GM10266 (cell line): ENCODE measurements at regions not wholly inside any gene's neighbourhood (a gene's known extent, or its start where the extent isn't known, plus 50 kb on each side); places are given as distances from the start of the nearest gene placed in this dataset.

Experiments
- DNase-seq: peaks from one replicate; pipeline ENCODE4 v3.0.0; 2012; ENCODE audit errors: extremely low spot score
- CTCF ChIP-seq: IDR thresholded peaks from 2 replicates; pipeline ENCODE4 v1.5.1; 2012; ENCODE audit warnings: mild to moderate bottlenecking, low read depth; ENCODE audit not compliant: control insufficient read depth, insufficient read depth; ENCODE audit errors: missing control alignments

- no peak for DNase-seq
- no peak for TF ChIP-seq CTCF
Measured at GRCh38 chr21:16956824-16957223, 556.0 kb upstream of the CXADR start.

DNA sequence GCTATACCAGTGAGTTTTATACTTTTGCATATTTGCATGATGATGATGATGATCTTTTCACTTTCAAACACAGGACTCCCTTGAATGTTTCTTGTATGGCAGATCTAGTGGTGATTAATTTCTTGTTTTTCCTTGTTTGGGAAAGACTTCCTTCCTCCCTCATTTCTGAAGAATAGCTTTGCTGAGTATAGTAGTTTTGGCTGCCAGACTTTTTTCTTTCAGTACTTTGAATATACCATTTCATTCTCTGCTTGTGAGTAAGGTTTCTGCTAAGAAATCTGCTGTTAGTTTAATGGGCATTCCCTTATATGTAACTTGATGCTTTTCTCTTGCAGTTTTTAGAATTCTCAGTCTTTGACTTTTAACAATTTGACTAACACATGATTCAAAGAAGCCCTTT, 547.4 kb upstream of the CXADR start:
- no peak for DNase-seq
- TF ChIP-seq CTCF = no peak

DNA sequence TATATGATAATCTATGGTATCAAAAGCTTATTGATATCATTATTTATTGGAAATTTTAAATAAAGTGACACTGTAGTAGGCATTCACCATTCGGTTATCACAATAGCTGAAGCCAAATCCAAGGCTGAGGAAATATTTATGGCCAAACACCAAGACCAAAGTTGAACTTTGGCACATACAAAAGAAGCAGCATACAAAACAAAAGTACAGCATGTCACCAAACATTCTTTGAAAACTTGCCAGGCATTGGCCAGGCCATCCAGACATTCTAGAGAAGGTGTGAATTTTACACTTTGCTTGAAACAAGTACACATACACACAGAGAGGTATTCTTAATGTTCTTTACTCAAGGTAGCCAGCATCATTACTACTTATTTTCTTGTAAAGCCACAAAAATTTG, 544.4 kb upstream of the CXADR start:
- DNase-seq = no peak
- no peak for TF ChIP-seq CTCF

DNA sequence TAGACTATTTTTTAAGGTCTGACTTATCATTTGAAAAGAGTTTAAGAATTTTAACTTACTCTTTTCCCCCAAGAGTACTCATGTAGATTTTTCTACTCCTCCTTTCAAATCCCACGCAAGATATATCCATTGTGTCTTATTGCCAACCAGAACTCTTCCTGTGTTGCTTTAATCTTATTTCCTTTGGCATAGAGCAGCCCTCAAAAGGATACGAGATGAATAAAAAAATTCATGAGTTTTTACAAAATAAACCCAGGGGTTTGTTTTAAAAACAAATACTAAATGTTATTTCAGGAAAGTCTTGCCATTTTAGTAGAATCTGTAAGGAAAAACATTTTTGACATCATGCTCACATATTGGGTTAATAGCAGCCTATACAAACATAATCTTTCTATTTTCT, 543.2 kb upstream of the CXADR start:
- TF ChIP-seq CTCF = no peak
- no peak for DNase-seq

GRCh38 chr21:16974060-16974459, 538.8 kb upstream of the CXADR start:
- DNase-seq = no peak
- TF ChIP-seq CTCF = no peak

- no peak for DNase-seq
- TF ChIP-seq CTCF = no peak
Measured at GRCh38 chr21:16976193-16976592, 536.6 kb upstream of the CXADR start.

DNA sequence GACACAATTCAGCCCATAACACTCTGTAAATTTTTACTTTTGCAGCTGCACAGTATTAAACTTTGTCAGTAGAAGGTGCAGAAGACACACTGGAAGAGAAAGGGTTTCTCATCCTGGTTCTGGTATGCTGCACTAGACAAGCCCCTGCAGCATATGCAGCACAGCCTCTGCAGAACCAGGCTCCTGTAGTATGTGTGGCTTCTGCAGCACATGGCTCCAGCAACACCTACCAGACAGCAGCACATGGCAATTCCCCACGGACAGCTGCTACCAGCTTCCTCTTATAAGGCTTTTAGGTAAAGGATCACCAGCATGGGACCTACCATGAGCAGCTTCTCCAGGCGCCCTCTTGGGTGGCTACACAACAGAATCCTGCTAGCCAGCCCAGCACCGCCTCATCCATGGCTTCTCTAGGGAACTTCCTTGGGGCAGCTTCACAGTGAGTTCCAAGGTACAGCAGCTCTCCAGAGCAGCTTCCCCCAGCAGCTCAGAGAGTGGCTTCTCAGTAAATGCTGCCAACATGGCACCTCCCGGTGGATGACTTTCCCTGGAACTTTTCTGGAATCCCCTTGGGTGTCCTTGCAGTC, 534.4 kb upstream of the CXADR start:
- DNase-seq = no peak
- TF ChIP-seq CTCF = no peak

GRCh38 chr21:16979574-16979973, 533.3 kb upstream of the CXADR start:
- no peak for TF ChIP-seq CTCF
- no peak for DNase-seq
